ENCODE measurements at regions not wholly inside any gene's neighbourhood (a gene's known extent, or its start where the extent isn't known, plus 50 kb on each side); places are given as distances from the start of the nearest gene placed in this dataset.

DNA sequence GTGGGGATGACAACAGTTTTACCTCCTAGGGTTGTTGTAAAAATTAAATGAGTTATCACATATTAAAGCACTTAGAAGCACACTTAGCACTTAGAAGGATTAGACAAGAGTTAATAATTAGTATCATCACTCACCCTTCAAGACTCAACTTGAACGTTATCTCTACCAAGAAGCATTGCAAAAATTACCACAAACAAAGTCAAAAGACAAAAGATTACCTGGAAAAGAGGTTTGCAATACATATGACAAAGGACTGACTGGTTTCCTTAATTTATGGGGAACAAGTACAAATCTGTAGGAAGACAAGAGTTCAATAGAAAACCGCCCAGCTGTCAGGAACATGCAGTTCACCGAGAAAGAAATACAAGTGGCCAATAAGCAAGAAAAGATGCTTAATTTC is 93.3 kb upstream of the ATP1A1 start:
- TF ChIP-seq, protein P1, sequence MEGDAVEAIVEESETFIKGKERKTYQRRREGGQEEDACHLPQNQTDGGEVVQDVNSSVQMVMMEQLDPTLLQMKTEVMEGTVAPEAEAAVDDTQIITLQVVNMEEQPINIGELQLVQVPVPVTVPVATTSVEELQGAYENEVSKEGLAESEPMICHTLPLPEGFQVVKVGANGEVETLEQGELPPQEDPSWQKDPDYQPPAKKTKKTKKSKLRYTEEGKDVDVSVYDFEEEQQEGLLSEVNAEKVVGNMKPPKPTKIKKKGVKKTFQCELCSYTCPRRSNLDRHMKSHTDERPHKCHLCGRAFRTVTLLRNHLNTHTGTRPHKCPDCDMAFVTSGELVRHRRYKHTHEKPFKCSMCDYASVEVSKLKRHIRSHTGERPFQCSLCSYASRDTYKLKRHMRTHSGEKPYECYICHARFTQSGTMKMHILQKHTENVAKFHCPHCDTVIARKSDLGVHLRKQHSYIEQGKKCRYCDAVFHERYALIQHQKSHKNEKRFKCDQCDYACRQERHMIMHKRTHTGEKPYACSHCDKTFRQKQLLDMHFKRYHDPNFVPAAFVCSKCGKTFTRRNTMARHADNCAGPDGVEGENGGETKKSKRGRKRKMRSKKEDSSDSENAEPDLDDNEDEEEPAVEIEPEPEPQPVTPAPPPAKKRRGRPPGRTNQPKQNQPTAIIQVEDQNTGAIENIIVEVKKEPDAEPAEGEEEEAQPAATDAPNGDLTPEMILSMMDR (optimal IDR thresholded peaks at IDR 0.05 in 1 of 3, IDR thresholded peaks at IDR 0.05 in 1 of 3, conservative IDR thresholded peaks at IDR 0.05 in 1 of 3; ENCODE audit: extremely low read depth in 1 of 3, insufficient read depth in 2 of 3, low read length in 3 of 3) = no peak
- no peak for TF ChIP-seq EZH2 (IDR thresholded peaks at IDR 0.05; ENCODE audit: low read length)
- dilution Hi-C loops (cut with MboI; ENCODE audit: extremely low pct_ligation_motif_present, low sequenced_read_pairs) = no loop called here
- Histone ChIP-seq H3K4me1 (ENCODE audit: control insufficient read depth, extremely low read depth, insufficient read depth, low read length) (peaks cover 22% of the 10 kb centered on the region), H2AFZ (ENCODE audit: control insufficient read depth, low read length) (no peak overlapping the region), H3K9ac (ENCODE audit: control insufficient read depth, extremely low read depth, insufficient read depth, low read length) (no peak overlapping the region), H3K27me3 (ENCODE audit: control insufficient read depth, extremely low read depth, insufficient read depth, low read length) (no peaks in the 10 kb centered on the region), H3K27ac (ENCODE audit: control insufficient read depth, insufficient read depth, low read length) (peak overlapping the region; percentile 5), H3K79me2 (ENCODE audit: control insufficient read depth, insufficient read depth, low read length) (no peaks in the 10 kb centered on the region), H3K4me2 (ENCODE audit: control insufficient read depth, extremely low read depth, insufficient read depth, low read depth, low read length) (peak overlapping the region; percentile 71), H3K36me3 (ENCODE audit: control insufficient read depth in 2 of 2, extremely low read depth in 1 of 2, insufficient read depth in 2 of 2, low read length in 2 of 2) (no peaks in the 10 kb centered on the region), H3K9me1 (ENCODE audit: control insufficient read depth, extremely low read depth, insufficient read depth, low read length) (no peaks in the 10 kb centered on the region), H4K20me1 (ENCODE audit: control insufficient read depth, extremely low read depth, insufficient read depth, low read length) (no peaks in the 10 kb centered on the region), H3K9me3 (ENCODE audit: control insufficient read depth, low read depth, low read length) (no peaks in the 10 kb centered on the region), H3K4me3 (ENCODE audit: control insufficient read depth in 2 of 3, extremely low read depth in 1 of 3, insufficient read depth in 2 of 3, low read depth in 1 of 3, low read length in 3 of 3) (peak overlapping the region in 1 of 3 experiments; percentile 11)
- FAIRE-seq (peak; percentile 85), DNase-seq (ENCODE audit: low read depth, low spot score) (peak; percentile 40)

GRCh38 chr1:116284819-116285390 is 88.1 kb upstream of the ATP1A1 start:
- H3K4me3 ChIP-seq (ENCODE audit: control insufficient read depth in 2 of 3, extremely low read depth in 1 of 3, insufficient read depth in 2 of 3, low read depth in 1 of 3, low read length in 3 of 3) = no peak overlapping the region
- no peak overlapping the region for H3K4me2 ChIP-seq (ENCODE audit: control insufficient read depth, extremely low read depth, insufficient read depth, low read depth, low read length)
- peaks cover 35% of the 10 kb centered on the region for H3K4me1 ChIP-seq (ENCODE audit: control insufficient read depth, extremely low read depth, insufficient read depth, low read length)
- no peaks in the 10 kb centered on the region for H3K27me3 ChIP-seq (ENCODE audit: control insufficient read depth, extremely low read depth, insufficient read depth, low read length)
- dilution Hi-C loops (cut with MboI; ENCODE audit: extremely low pct_ligation_motif_present, low sequenced_read_pairs) = no loop called here
- DNase-seq (ENCODE audit: low read depth, low spot score) = no peak
- no peak overlapping the region for H2AFZ ChIP-seq (ENCODE audit: control insufficient read depth, low read length)
- FAIRE-seq = no peak
- H3K9ac ChIP-seq (ENCODE audit: control insufficient read depth, extremely low read depth, insufficient read depth, low read length) = no peak overlapping the region
- H3K9me1 ChIP-seq (ENCODE audit: control insufficient read depth, extremely low read depth, insufficient read depth, low read length) = no peaks in the 10 kb centered on the region
- H3K79me2 ChIP-seq (ENCODE audit: control insufficient read depth, insufficient read depth, low read length) = no peaks in the 10 kb centered on the region
- H4K20me1 ChIP-seq (ENCODE audit: control insufficient read depth, extremely low read depth, insufficient read depth, low read length) = no peaks in the 10 kb centered on the region
- no peaks in the 10 kb centered on the region for H3K36me3 ChIP-seq (ENCODE audit: control insufficient read depth in 2 of 2, extremely low read depth in 1 of 2, insufficient read depth in 2 of 2, low read length in 2 of 2)
- TF ChIP-seq, protein P1 (optimal IDR thresholded peaks at IDR 0.05 in 1 of 3, IDR thresholded peaks at IDR 0.05 in 1 of 3, conservative IDR thresholded peaks at IDR 0.05 in 1 of 3; ENCODE audit: extremely low read depth in 1 of 3, insufficient read depth in 2 of 3, low read length in 3 of 3) = no peak
- no peak for TF ChIP-seq EZH2 (IDR thresholded peaks at IDR 0.05; ENCODE audit: low read length)
- H3K27ac ChIP-seq (ENCODE audit: control insufficient read depth, insufficient read depth, low read length) = no peak overlapping the region
- no peaks in the 10 kb centered on the region for H3K9me3 ChIP-seq (ENCODE audit: control insufficient read depth, low read depth, low read length)
